GF-D8 (cell line): ENCODE measurements at regions not wholly inside any gene's neighbourhood (a gene's known extent, or its start where the extent isn't known, plus 50 kb on each side); places are given as distances from the start of the nearest gene placed in this dataset.
"Not testable (repeated sequence)": the region's sequence is repeated elsewhere in the genome, so short reads cannot be mapped to it uniquely, and the experiment has no call there.

ENCODE experiments used
- DNase-seq: peaks from one replicate; lab custom pipeline; 2025; lab: John Stamatoyannopoulos, UW

GRCh38 chr9:72471096-72471495 is 50.3 kb upstream of the TMC1 start:
- no peak for DNase-seq

GRCh38 chr9:72467766-72468738 is 53.4 kb upstream of the TMC1 start:
- DNase-seq = no peak

GRCh38 chr9:72465593-72465984 is 55.8 kb upstream of the TMC1 start:
- DNase-seq = no peak

GRCh38 chr9:72464857-72465592 is 56.4 kb upstream of the TMC1 start:
- peak; percentile 8 for DNase-seq

- DNase-seq = no peak
Observed at GRCh38 chr9:72462340-72462739, 59.1 kb upstream of the TMC1 start.

- no peak for DNase-seq
Observed at GRCh38 chr9:72460342-72461312, 60.8 kb upstream of the TMC1 start.

- DNase-seq = no peak
Observed at GRCh38 chr9:72459308-72459707, 62.1 kb upstream of the TMC1 start.

GRCh38 chr9:72458153-72458552 is 63.3 kb upstream of the TMC1 start:
- DNase-seq = no peak

- DNase-seq = no peak
Observed at GRCh38 chr9:72457366-72457765, 64.0 kb upstream of the TMC1 start.

GRCh38 chr9:72454871-72455491 is 66.4 kb upstream of the TMC1 start:
- DNase-seq = no peak

GRCh38 chr9:72453797-72454196 is 67.6 kb upstream of the TMC1 start:
- no peak for DNase-seq

GRCh38 chr9:72446241-72446640 is 75.2 kb upstream of the TMC1 start:
- not testable (repeated sequence) for DNase-seq

GRCh38 chr9:72445306-72445995 is 76.0 kb upstream of the TMC1 start:
- no peak for DNase-seq

GRCh38 chr9:72444435-72444834 is 77.0 kb upstream of the TMC1 start:
- no peak for DNase-seq

GRCh38 chr9:72443855-72444254 is 77.6 kb upstream of the TMC1 start:
- DNase-seq = peak; percentile 7

- no peak for DNase-seq
Observed at GRCh38 chr9:72441848-72442607, 77.0 kb upstream of the ZFAND5 start.

GRCh38 chr9:72440992-72441847 is 76.2 kb upstream of the ZFAND5 start:
- DNase-seq = no peak

- DNase-seq = no peak
Observed at GRCh38 chr9:72440378-72440777, 75.4 kb upstream of the ZFAND5 start.

- not testable (repeated sequence) for DNase-seq
Observed at GRCh38 chr9:72433616-72434267, 68.7 kb upstream of the ZFAND5 start.
